Jurkat, Clone E6-1 (cell line): ENCODE measurements at regions not wholly inside any gene's neighbourhood (a gene's known extent, or its start where the extent isn't known, plus 50 kb on each side); places are given as distances from the start of the nearest gene placed in this dataset.

Experiments used
- DNase-seq: peaks from one replicate; pipeline ENCODE4 v3.0.0-alpha.2; 2011; ENCODE audit warnings: low read depth, low spot score
- H3K4me3 ChIP-seq: 2 replicates; pipeline ENCODE4 v1.5.1; 2011; ENCODE audit warnings: mild to moderate bottlenecking, low read length, control low read depth, moderate library complexity

- no peak for DNase-seq
- no peak overlapping the region for H3K4me3 ChIP-seq
These were observed 106.5 kb upstream of the BMPER start for GRCh38 chr7:33798686-33799325.

GRCh38 chr7:33799766-33800165 lies 105.6 kb upstream of the BMPER start:
- DNase-seq: no peak
- H3K4me3 ChIP-seq: no peak overlapping the region

GRCh38 chr7:33802600-33802999 lies 102.7 kb upstream of the BMPER start:
- no peak overlapping the region for H3K4me3 ChIP-seq
- DNase-seq: no peak

- H3K4me3 ChIP-seq: no peak overlapping the region
- DNase-seq: no peak
These were observed 101.1 kb upstream of the BMPER start for GRCh38 chr7:33804140-33804660.

- no peak overlapping the region for H3K4me3 ChIP-seq
- no peak for DNase-seq
These were observed 99.6 kb upstream of the BMPER start for GRCh38 chr7:33805630-33806233.

GRCh38 chr7:33806298-33807154 lies 98.8 kb upstream of the BMPER start:
- no peak overlapping the region for H3K4me3 ChIP-seq
- DNase-seq: no peak

GRCh38 chr7:33807155-33807530 lies 98.2 kb upstream of the BMPER start:
- DNase-seq: no peak
- H3K4me3 ChIP-seq: no peak overlapping the region

GRCh38 chr7:33807779-33808482 lies 97.4 kb upstream of the BMPER start:
- peak; percentile 10 for DNase-seq
- H3K4me3 ChIP-seq: no peak overlapping the region

- no peak for DNase-seq
- no peak overlapping the region for H3K4me3 ChIP-seq
These were observed 96.1 kb upstream of the BMPER start for GRCh38 chr7:33809228-33809627.

- no peak overlapping the region for H3K4me3 ChIP-seq
These were observed 95.0 kb upstream of the BMPER start for GRCh38 chr7:33810356-33810755.

GRCh38 chr7:33813331-33813730 lies 92.0 kb upstream of the BMPER start:
- H3K4me3 ChIP-seq: no peak overlapping the region
- DNase-seq: no peak

More at GRCh38 chr7:33810356-33810755, 95.0 kb upstream of the BMPER start:
- DNase-seq: no peak

GRCh38 chr7:33814400-33814799 lies 90.9 kb upstream of the BMPER start:
- no peak for DNase-seq
- no peak overlapping the region for H3K4me3 ChIP-seq

- no peak for DNase-seq
- H3K4me3 ChIP-seq: no peak overlapping the region
These were observed 90.4 kb upstream of the BMPER start for GRCh38 chr7:33814936-33815335.

- no peak overlapping the region for H3K4me3 ChIP-seq
These were observed 90.0 kb upstream of the BMPER start for GRCh38 chr7:33815336-33815735.

GRCh38 chr7:33816106-33816505 lies 89.2 kb upstream of the BMPER start:
- DNase-seq: no peak
- no peak overlapping the region for H3K4me3 ChIP-seq

More at GRCh38 chr7:33815336-33815735, 90.0 kb upstream of the BMPER start:
- no peak for DNase-seq

GRCh38 chr7:33819658-33820057 lies 85.7 kb upstream of the BMPER start:
- no peak overlapping the region for H3K4me3 ChIP-seq
- no peak for DNase-seq

- no peak for DNase-seq
- H3K4me3 ChIP-seq: no peak overlapping the region
These were observed 85.1 kb upstream of the BMPER start for GRCh38 chr7:33820206-33820605.

- no peak for DNase-seq
- H3K4me3 ChIP-seq: no peak overlapping the region
These were observed 83.4 kb upstream of the BMPER start for GRCh38 chr7:33821970-33822369.

- no peak overlapping the region for H3K4me3 ChIP-seq
- DNase-seq: no peak
These were observed 81.4 kb upstream of the BMPER start for GRCh38 chr7:33823913-33824312.
